HG02852 (cell line): ENCODE measurements at regions not wholly inside any gene's neighbourhood (a gene's known extent, or its start where the extent isn't known, plus 50 kb on each side); places are given as distances from the start of the nearest gene placed in this dataset.

Experiments used
- ATAC-seq: cut with Tn5 transposase; IDR thresholded peaks from one replicate; pipeline ENCODE4 v1.9.1; 2021; ENCODE audit warnings: mild to moderate bottlenecking, moderate library complexity; ENCODE audit not compliant: unreplicated experiment

GRCh38 chr5:103464835-103465484, 97.6 kb downstream of the NUDT12 start:
- no peak for ATAC-seq

GRCh38 chr5:103463261-103463660, 99.3 kb downstream of the NUDT12 start:
- ATAC-seq = no peak

GRCh38 chr5:103461243-103461642, 101.3 kb downstream of the NUDT12 start:
- ATAC-seq = no peak

- ATAC-seq = peak; percentile 59
Measured at GRCh38 chr5:103458497-103459040, 104.0 kb downstream of the NUDT12 start.

GRCh38 chr5:103456476-103456875, 106.1 kb downstream of the NUDT12 start:
- ATAC-seq = no peak

- ATAC-seq = no peak
Measured at GRCh38 chr5:103455796-103456195, 106.8 kb downstream of the NUDT12 start.

- ATAC-seq = no peak
Measured at GRCh38 chr5:103454770-103455169, 107.8 kb downstream of the NUDT12 start.

GRCh38 chr5:103452666-103453065, 109.9 kb downstream of the NUDT12 start:
- no peak for ATAC-seq

- ATAC-seq = no peak
Measured at GRCh38 chr5:103452089-103452488, 110.5 kb downstream of the NUDT12 start.

- ATAC-seq = no peak
Measured at GRCh38 chr5:103451261-103451660, 111.3 kb downstream of the NUDT12 start.

GRCh38 chr5:103450333-103451061, 112.1 kb downstream of the NUDT12 start:
- no peak for ATAC-seq

- no peak for ATAC-seq
Measured at GRCh38 chr5:103446813-103447212, 115.8 kb downstream of the NUDT12 start.

GRCh38 chr5:103445426-103446035, 117.1 kb downstream of the NUDT12 start:
- ATAC-seq = no peak

- ATAC-seq = no peak
Measured at GRCh38 chr5:103444333-103445038, 118.1 kb downstream of the NUDT12 start.

GRCh38 chr5:103442750-103443149, 119.8 kb downstream of the NUDT12 start:
- no peak for ATAC-seq

GRCh38 chr5:103441523-103441922, 121.1 kb downstream of the NUDT12 start:
- no peak for ATAC-seq

- no peak for ATAC-seq
Measured at GRCh38 chr5:103439007-103439406, 123.6 kb downstream of the NUDT12 start.

- ATAC-seq = no peak
Measured at GRCh38 chr5:103436656-103437055, 125.9 kb downstream of the NUDT12 start.

- no peak for ATAC-seq
Measured at GRCh38 chr5:103436112-103436511, 126.5 kb downstream of the NUDT12 start.

- ATAC-seq = no peak
Measured at GRCh38 chr5:103435136-103435889, 127.3 kb downstream of the NUDT12 start.
